ENCODE measurements at regions not wholly inside any gene's neighbourhood (a gene's known extent, or its start where the extent isn't known, plus 50 kb on each side); places are given as distances from the start of the nearest gene placed in this dataset.

DNA sequence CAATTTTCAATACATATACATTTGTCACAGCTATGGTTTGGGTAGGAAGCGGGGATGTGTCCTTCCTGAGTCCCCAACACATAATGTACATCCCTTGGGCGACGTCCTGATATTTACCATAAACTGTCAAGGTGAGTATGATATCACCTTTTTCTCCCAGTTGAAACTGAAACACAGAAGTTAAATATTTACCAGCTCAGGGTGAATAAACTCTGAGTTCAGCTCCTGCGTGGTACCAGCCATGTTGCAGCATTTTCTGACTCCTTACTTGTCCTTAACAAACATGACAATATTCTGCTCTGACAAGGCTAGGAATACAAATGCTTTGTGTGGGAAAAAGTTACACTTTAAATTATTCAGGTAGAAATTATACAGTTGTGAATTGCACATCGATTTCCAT is 294.2 kb downstream of the TEX29 start:
- peaks cover 50% of the 10 kb centered on the region for H3K4me1 ChIP-seq
- H4K20me1 ChIP-seq, result no peaks in the 10 kb centered on the region
- no peak overlapping the region for H3K27ac ChIP-seq
- H3K4me2 ChIP-seq, result no peak overlapping the region
- H3K36me3 ChIP-seq, result no peaks in the 10 kb centered on the region
- no peaks in the 10 kb centered on the region for H3K9me3 ChIP-seq
- TF ChIP-seq Cebpa-rat (IDR thresholded peaks at IDR 0.05), result no peak
- H3K4me3 ChIP-seq, result no peak overlapping the region
- peaks cover 8% of the 10 kb centered on the region for H3K27me3 ChIP-seq
- H3K9ac ChIP-seq, result no peak overlapping the region

DNA sequence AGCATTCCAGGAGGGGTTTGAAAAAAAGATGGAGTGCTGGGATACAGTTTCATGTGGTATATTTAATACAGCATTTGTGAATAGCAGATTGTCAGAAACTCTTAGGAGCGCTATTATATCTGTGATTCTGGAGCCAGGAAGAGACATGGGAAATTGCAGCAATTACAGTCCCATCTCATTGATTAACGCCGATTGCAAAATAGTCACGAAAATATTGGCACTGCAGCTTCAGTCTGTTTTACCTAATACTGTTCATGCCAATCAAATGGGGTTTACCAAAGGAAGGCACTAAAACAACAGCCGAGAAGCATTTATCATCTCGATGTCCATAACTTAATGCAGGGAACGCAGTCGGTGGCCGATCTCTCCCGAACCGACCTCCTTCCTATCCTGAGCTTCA is 295.8 kb downstream of the TEX29 start:
- H3K9me3 ChIP-seq, result no peaks in the 10 kb centered on the region
- no peak for TF ChIP-seq Cebpa-rat (IDR thresholded peaks at IDR 0.05)
- no peak overlapping the region for H3K27ac ChIP-seq
- peaks cover 46% of the 10 kb centered on the region for H3K4me1 ChIP-seq
- H3K9ac ChIP-seq, result no peak overlapping the region
- H3K27me3 ChIP-seq, result peaks cover 16% of the 10 kb centered on the region
- H3K4me2 ChIP-seq, result no peak overlapping the region
- H4K20me1 ChIP-seq, result no peaks in the 10 kb centered on the region
- H3K4me3 ChIP-seq, result no peak overlapping the region
- no peaks in the 10 kb centered on the region for H3K36me3 ChIP-seq

DNA sequence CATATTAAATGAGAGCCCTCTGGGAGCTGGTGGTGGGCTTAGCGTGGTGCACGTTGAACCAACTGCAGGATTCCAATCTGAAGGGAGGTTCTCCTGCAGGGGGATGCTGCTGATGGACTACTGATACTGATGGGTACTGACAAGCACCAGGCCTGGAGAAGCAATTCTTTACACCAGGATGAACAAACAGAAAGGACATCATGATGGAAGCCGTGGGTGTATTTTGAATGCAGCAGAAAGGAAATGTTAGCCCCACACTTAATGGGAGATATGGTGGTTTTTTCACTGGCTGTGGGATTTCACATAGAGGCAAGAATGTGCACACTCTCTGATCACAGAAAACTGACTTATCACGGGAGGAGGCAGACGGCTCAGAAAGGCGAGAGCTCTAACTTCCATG is 299.7 kb downstream of the TEX29 start:
- Histone ChIP-seq H3K9me3 (no peaks in the 10 kb centered on the region), H3K4me3 (no peak overlapping the region), H3K4me1 (peaks cover 58% of the 10 kb centered on the region), H3K27me3 (peaks cover 16% of the 10 kb centered on the region), H4K20me1 (no peaks in the 10 kb centered on the region), H3K36me3 (no peaks in the 10 kb centered on the region), H3K4me2 (peak overlapping the region; percentile 69; the same call in 1 of the 2 replicates), H3K27ac (no peak overlapping the region), H3K9ac (no peak overlapping the region)
- TF ChIP-seq Cebpa-rat (IDR thresholded peaks at IDR 0.05), result no peak

DNA sequence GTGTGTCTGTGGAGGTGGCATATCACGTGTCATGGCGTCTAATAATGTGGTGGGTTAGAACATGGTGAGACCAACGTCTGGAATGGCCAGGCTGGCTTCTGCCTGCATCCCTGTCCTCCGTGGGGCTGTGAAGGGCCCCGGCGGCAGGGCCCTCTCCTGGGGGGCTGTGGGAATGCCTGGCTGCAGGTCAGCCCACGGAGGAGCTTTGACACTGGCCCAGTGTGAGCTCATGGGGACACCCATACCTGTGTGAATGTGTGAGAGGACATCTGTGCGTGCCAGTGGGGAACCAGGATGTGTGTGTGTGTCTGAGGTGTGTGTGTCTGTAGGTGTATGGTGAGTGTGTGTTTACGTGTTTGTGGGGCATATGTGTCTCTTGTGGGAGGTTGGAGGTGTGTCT is 300.1 kb downstream of the TEX29 start:
- Histone ChIP-seq H3K27ac (no peak overlapping the region), H3K4me1 (peaks cover 62% of the 10 kb centered on the region), H4K20me1 (no peaks in the 10 kb centered on the region), H3K36me3 (no peaks in the 10 kb centered on the region), H3K4me3 (no peak overlapping the region), H3K27me3 (peaks cover 16% of the 10 kb centered on the region), H3K4me2 (peak overlapping the region; percentile 34; the same call in 1 of the 2 replicates), H3K9me3 (no peaks in the 10 kb centered on the region), H3K9ac (no peak overlapping the region)
- no peak for TF ChIP-seq Cebpa-rat (IDR thresholded peaks at IDR 0.05)

GRCh38 chr13:111621164-111621563 is 300.7 kb downstream of the TEX29 start:
- H3K4me3 ChIP-seq, result no peak overlapping the region
- peaks cover 16% of the 10 kb centered on the region for H3K27me3 ChIP-seq
- no peaks in the 10 kb centered on the region for H3K36me3 ChIP-seq
- H3K4me1 ChIP-seq, result peaks cover 68% of the 10 kb centered on the region
- no peak for TF ChIP-seq Cebpa-rat (IDR thresholded peaks at IDR 0.05)
- no peak overlapping the region for H3K4me2 ChIP-seq
- H3K9ac ChIP-seq, result no peak overlapping the region
- H4K20me1 ChIP-seq, result no peaks in the 10 kb centered on the region
- H3K27ac ChIP-seq, result no peak overlapping the region
- no peaks in the 10 kb centered on the region for H3K9me3 ChIP-seq

- Histone ChIP-seq H3K36me3 (no peaks in the 10 kb centered on the region), H3K4me1 (peaks cover 74% of the 10 kb centered on the region), H3K4me2 (peak overlapping the region; percentile 1; the same call in 1 of the 2 replicates), H3K4me3 (no peak overlapping the region), H3K9me3 (no peaks in the 10 kb centered on the region), H3K9ac (no peak overlapping the region), H3K27ac (no peak overlapping the region), H4K20me1 (no peaks in the 10 kb centered on the region), H3K27me3 (peaks cover 16% of the 10 kb centered on the region)
- TF ChIP-seq Cebpa-rat (IDR thresholded peaks at IDR 0.05), result no peak
Measured at GRCh38 chr13:111622051-111622531, 301.6 kb downstream of the TEX29 start.

- Histone ChIP-seq H3K9me3 (no peaks in the 10 kb centered on the region), H3K4me3 (no peak overlapping the region), H3K36me3 (no peaks in the 10 kb centered on the region), H3K27ac (no peak overlapping the region), H3K4me2 (peak overlapping the region; percentile 71), H4K20me1 (no peaks in the 10 kb centered on the region), H3K27me3 (peaks cover 16% of the 10 kb centered on the region), H3K4me1 (peaks cover 74% of the 10 kb centered on the region), H3K9ac (no peak overlapping the region)
- TF ChIP-seq Cebpa-rat (IDR thresholded peaks at IDR 0.05), result no peak
Measured at GRCh38 chr13:111623208-111623607, 302.8 kb downstream of the TEX29 start.

- H3K9me3 ChIP-seq, result no peaks in the 10 kb centered on the region
- H3K27me3 ChIP-seq, result peaks cover 9% of the 10 kb centered on the region
- H3K4me1 ChIP-seq, result peaks cover 67% of the 10 kb centered on the region
- no peaks in the 10 kb centered on the region for H3K36me3 ChIP-seq
- no peak for TF ChIP-seq Cebpa-rat (IDR thresholded peaks at IDR 0.05)
- no peaks in the 10 kb centered on the region for H4K20me1 ChIP-seq
- no peak overlapping the region for H3K4me3 ChIP-seq
- H3K4me2 ChIP-seq, result peak overlapping the region; percentile 71
- H3K27ac ChIP-seq, result peak overlapping the region; percentile 1; the same call in 1 of the 2 replicates
- H3K9ac ChIP-seq, result no peak overlapping the region
Measured at GRCh38 chr13:111623743-111624505, 303.5 kb downstream of the TEX29 start.

GRCh38 chr13:111625526-111626315 is 305.3 kb downstream of the TEX29 start:
- no peaks in the 10 kb centered on the region for H3K36me3 ChIP-seq
- H3K4me1 ChIP-seq, result peaks cover 49% of the 10 kb centered on the region
- H3K4me2 ChIP-seq, result peak overlapping the region; percentile 71
- no peaks in the 10 kb centered on the region for H3K9me3 ChIP-seq
- H3K27me3 ChIP-seq, result no peaks in the 10 kb centered on the region
- no peak overlapping the region for H3K4me3 ChIP-seq
- no peak for TF ChIP-seq Cebpa-rat (IDR thresholded peaks at IDR 0.05)
- H3K27ac ChIP-seq, result no peak overlapping the region
- H4K20me1 ChIP-seq, result no peaks in the 10 kb centered on the region
- no peak overlapping the region for H3K9ac ChIP-seq
